ENCODE measurements at regions not wholly inside any gene's neighbourhood (a gene's known extent, or its start where the extent isn't known, plus 50 kb on each side); places are given as distances from the start of the nearest gene placed in this dataset.

DNA sequence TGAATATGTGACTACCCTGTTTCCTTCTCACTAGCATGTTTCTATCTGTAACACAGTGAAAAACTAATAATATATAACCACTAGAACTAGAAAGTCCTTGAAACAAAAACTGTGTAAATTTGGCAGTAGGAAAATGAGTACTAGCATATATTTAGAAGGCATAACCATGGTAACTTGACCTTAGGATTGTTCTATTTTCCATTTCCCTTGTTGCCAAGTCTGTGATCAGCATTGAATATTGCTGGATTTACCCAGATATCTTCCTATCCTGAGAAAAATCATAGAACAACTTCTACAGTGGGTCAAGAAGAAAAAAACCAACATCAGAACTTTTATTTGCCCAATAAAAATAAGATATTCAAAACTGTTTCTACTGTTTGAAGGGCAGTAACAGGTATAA lies 563.9 kb upstream of the NRXN1 start:
- Histone ChIP-seq H3K36me3 (ENCODE audit: control insufficient read depth, low read length) (no peaks in the 10 kb centered on the region), H3K4me3 (ENCODE audit: low read length) (peak overlapping the region; percentile 48; the same call in 1 of the 2 replicates), H3K4me1 (ENCODE audit: control insufficient read depth, low read length) (peaks cover 33% of the 10 kb centered on the region), H3F3A (ENCODE audit: control insufficient read depth, insufficient read depth) (peaks cover 7% of the 10 kb centered on the region; the same call in 1 of the 2 replicates), H4K20me1 (ENCODE audit: control insufficient read depth, insufficient read depth, low read depth, low read length) (no peaks in the 10 kb centered on the region), H3K27me3 (ENCODE audit: control insufficient read depth, low read length) (no peaks in the 10 kb centered on the region), H3K27ac (ENCODE audit: low read depth, low read length) (peak overlapping the region; percentile 70; the same call in 1 of the 2 replicates), H3K79me2 (ENCODE audit: control insufficient read depth, low read length) (no peaks in the 10 kb centered on the region), H3K9me2 (replicated peaks; ENCODE audit: control insufficient read depth, low read length) (no peaks in the 10 kb centered on the region), H3K4me2 (ENCODE audit: low read length) (0 out of 2 replicates have a peak overlapping the region, but pooled peaks have one; percentile 74), H3K9me3 (ENCODE audit: control insufficient read depth, insufficient read depth, low read length) (no peaks in the 10 kb centered on the region)
- TF ChIP-seq, protein P1, sequence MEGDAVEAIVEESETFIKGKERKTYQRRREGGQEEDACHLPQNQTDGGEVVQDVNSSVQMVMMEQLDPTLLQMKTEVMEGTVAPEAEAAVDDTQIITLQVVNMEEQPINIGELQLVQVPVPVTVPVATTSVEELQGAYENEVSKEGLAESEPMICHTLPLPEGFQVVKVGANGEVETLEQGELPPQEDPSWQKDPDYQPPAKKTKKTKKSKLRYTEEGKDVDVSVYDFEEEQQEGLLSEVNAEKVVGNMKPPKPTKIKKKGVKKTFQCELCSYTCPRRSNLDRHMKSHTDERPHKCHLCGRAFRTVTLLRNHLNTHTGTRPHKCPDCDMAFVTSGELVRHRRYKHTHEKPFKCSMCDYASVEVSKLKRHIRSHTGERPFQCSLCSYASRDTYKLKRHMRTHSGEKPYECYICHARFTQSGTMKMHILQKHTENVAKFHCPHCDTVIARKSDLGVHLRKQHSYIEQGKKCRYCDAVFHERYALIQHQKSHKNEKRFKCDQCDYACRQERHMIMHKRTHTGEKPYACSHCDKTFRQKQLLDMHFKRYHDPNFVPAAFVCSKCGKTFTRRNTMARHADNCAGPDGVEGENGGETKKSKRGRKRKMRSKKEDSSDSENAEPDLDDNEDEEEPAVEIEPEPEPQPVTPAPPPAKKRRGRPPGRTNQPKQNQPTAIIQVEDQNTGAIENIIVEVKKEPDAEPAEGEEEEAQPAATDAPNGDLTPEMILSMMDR (IDR thresholded peaks at IDR 0.05; ENCODE audit: low read depth, low read length, poor library complexity, severe bottlenecking): no peak
- TF ChIP-seq EZH2phosphoT487 (IDR thresholded peaks at IDR 0.05; ENCODE audit: borderline replicate concordance, low read length): no peak

DNA sequence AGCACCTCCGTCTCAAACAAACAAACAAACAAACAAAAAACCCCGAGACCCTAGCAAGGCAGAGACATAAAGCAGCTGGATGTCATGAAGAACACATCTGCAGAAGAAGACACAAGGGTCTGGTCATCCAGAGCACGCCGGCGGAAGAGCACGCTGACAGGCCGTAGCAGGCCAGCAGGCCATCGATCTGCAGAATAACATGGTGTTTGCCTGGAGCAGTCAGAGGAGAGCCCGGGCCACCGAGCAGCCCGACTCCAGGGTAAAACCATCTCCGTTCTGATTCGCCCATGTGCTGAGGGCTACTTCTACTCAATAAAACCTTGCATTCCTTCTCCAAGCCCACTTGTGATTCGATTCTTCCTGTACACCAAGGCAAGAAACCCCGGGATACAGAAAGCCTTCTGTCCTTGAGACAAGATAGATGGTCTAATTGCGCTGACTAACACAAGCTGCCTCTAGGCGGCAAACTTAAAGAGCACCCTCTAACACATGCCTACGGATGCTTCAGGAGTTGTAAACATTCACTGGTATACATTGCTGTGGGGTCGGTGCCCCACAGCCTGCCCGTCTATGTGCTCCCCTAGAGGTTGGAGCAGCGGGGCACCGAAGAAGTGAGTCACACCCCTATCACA lies 549.8 kb upstream of the NRXN1 start:
- Histone ChIP-seq H3K9me3 (ENCODE audit: control insufficient read depth, insufficient read depth, low read length) (no peaks in the 10 kb centered on the region), H3K9me2 (replicated peaks; ENCODE audit: control insufficient read depth, low read length) (no peaks in the 10 kb centered on the region), H3K4me1 (ENCODE audit: control insufficient read depth, low read length) (peaks cover 6% of the 10 kb centered on the region), H3K36me3 (ENCODE audit: control insufficient read depth, low read length) (no peaks in the 10 kb centered on the region), H4K20me1 (ENCODE audit: control insufficient read depth, insufficient read depth, low read depth, low read length) (no peaks in the 10 kb centered on the region), H3F3A (ENCODE audit: control insufficient read depth, insufficient read depth) (no peaks in the 10 kb centered on the region), H3K4me3 (ENCODE audit: low read length) (no peak overlapping the region), H3K27ac (ENCODE audit: low read depth, low read length) (no peak overlapping the region), H3K79me2 (ENCODE audit: control insufficient read depth, low read length) (no peaks in the 10 kb centered on the region), H3K4me2 (ENCODE audit: low read length) (no peak overlapping the region), H3K27me3 (ENCODE audit: control insufficient read depth, low read length) (no peaks in the 10 kb centered on the region)
- no peak for TF ChIP-seq EZH2phosphoT487 (IDR thresholded peaks at IDR 0.05; ENCODE audit: borderline replicate concordance, low read length)
- TF ChIP-seq, protein P1 (IDR thresholded peaks at IDR 0.05; ENCODE audit: low read depth, low read length, poor library complexity, severe bottlenecking): no peak

DNA sequence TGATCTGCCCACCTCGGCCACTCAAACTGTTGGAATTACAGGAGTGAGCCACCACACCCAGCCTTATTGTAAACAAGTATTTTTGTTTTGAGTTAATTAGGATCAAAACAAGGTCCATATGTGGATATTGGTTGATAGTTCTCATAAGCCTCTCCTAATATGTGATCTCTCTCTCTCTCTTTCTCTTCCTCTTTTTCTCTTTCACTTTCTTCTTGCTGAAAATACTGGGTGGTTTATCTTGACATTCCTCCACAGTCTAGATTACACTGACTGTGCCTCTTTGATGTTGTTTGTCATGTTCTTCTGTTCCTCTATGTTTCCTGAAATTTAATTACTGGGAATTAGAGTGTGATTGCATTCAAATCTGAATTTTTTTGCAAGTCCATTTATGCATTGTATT lies 547.5 kb upstream of the NRXN1 start:
- Histone ChIP-seq H3K4me2 (ENCODE audit: low read length) (no peak overlapping the region), H3K9me2 (replicated peaks; ENCODE audit: control insufficient read depth, low read length) (no peaks in the 10 kb centered on the region)

More for the DNA sequence above, 547.5 kb upstream of the NRXN1 start:
- no peaks in the 10 kb centered on the region for H3K27me3 ChIP-seq (ENCODE audit: control insufficient read depth, low read length)
- peaks cover 6% of the 10 kb centered on the region for H3K4me1 ChIP-seq (ENCODE audit: control insufficient read depth, low read length)
- no peaks in the 10 kb centered on the region for H3K36me3 ChIP-seq (ENCODE audit: control insufficient read depth, low read length)
- no peak overlapping the region for H3K4me3 ChIP-seq (ENCODE audit: low read length)
- H3F3A ChIP-seq (ENCODE audit: control insufficient read depth, insufficient read depth): no peaks in the 10 kb centered on the region
- no peaks in the 10 kb centered on the region for H3K9me3 ChIP-seq (ENCODE audit: control insufficient read depth, insufficient read depth, low read length)
- H4K20me1 ChIP-seq (ENCODE audit: control insufficient read depth, insufficient read depth, low read depth, low read length): no peaks in the 10 kb centered on the region
- TF ChIP-seq, protein P1 (IDR thresholded peaks at IDR 0.05; ENCODE audit: low read depth, low read length, poor library complexity, severe bottlenecking): no peak
- no peak for TF ChIP-seq EZH2phosphoT487 (IDR thresholded peaks at IDR 0.05; ENCODE audit: borderline replicate concordance, low read length)
- H3K79me2 ChIP-seq (ENCODE audit: control insufficient read depth, low read length): no peaks in the 10 kb centered on the region
- no peak overlapping the region for H3K27ac ChIP-seq (ENCODE audit: low read depth, low read length)

Data from DOHH2 (cell line).